ENCODE measurements at regions not wholly inside any gene's neighbourhood (a gene's known extent, or its start where the extent isn't known, plus 50 kb on each side); places are given as distances from the start of the nearest gene placed in this dataset.

- no CpG with 5 or more reads among the region's 2 CpGs for WGBS (ENCODE audit: extremely low coverage, insufficient coverage, low lambda C conversion rate)
- no peak overlapping the region for H3K27ac ChIP-seq (ENCODE audit: low read depth, low read length)
- no peak for DNase-seq
- no peak overlapping the region for H3K4me2 ChIP-seq (ENCODE audit: low read length)
- H3K4me3 ChIP-seq (ENCODE audit: low read length), result no peak overlapping the region
- H2BK5ac ChIP-seq (ENCODE audit: low read length), result no peak overlapping the region
- no peaks in the 10 kb centered on the region for H3K4me1 ChIP-seq (ENCODE audit: control insufficient read depth, low read depth, low read length)
- no peaks in the 10 kb centered on the region for H3K36me3 ChIP-seq (ENCODE audit: control insufficient read depth, insufficient read depth, low read length)
- no peak overlapping the region for H3K4ac ChIP-seq (ENCODE audit: low read depth, low read length)
- H2BK15ac ChIP-seq (replicated peaks; ENCODE audit: low read depth), result no peak overlapping the region
- H3K9ac ChIP-seq (ENCODE audit: low read length), result no peak overlapping the region
- H3K79me2 ChIP-seq (ENCODE audit: control insufficient read depth, insufficient read depth, low read length), result no peaks in the 10 kb centered on the region
- no peaks in the 10 kb centered on the region for H3K79me1 ChIP-seq (ENCODE audit: low read length)
- H2BK120ac ChIP-seq (ENCODE audit: low read depth, low read length), result no peak overlapping the region
- H4K5ac ChIP-seq (ENCODE audit: low read length), result no peak overlapping the region
- H3K56ac ChIP-seq (ENCODE audit: low read length), result no peak overlapping the region
- H3K18ac ChIP-seq (ENCODE audit: low read length), result no peak overlapping the region
- H3K23ac ChIP-seq (ENCODE audit: low read length), result no peak overlapping the region
- H2AK5ac ChIP-seq (ENCODE audit: low read length), result no peak overlapping the region
- H3K27me3 ChIP-seq (ENCODE audit: insufficient read depth, low read length, poor library complexity), result no peaks in the 10 kb centered on the region
- H4K8ac ChIP-seq (ENCODE audit: low read depth, low read length), result no peak overlapping the region
Observed at GRCh38 chr4:92199135-92199534, 104.6 kb upstream of the GRID2 start.

- H3K79me2 ChIP-seq (ENCODE audit: control insufficient read depth, insufficient read depth, low read length), result no peaks in the 10 kb centered on the region
- no peaks in the 10 kb centered on the region for H3K4me1 ChIP-seq (ENCODE audit: control insufficient read depth, low read depth, low read length)
- no peak overlapping the region for H4K5ac ChIP-seq (ENCODE audit: low read length)
- H3K56ac ChIP-seq (ENCODE audit: low read length), result no peak overlapping the region
- no peak overlapping the region for H3K4ac ChIP-seq (ENCODE audit: low read depth, low read length)
- H3K23ac ChIP-seq (ENCODE audit: low read length), result no peak overlapping the region
- no peak overlapping the region for H3K4me3 ChIP-seq (ENCODE audit: low read length)
- no peak overlapping the region for H2BK120ac ChIP-seq (ENCODE audit: low read depth, low read length)
- H2BK5ac ChIP-seq (ENCODE audit: low read length), result no peak overlapping the region
- no peaks in the 10 kb centered on the region for H3K36me3 ChIP-seq (ENCODE audit: control insufficient read depth, insufficient read depth, low read length)
- no peak overlapping the region for H4K8ac ChIP-seq (ENCODE audit: low read depth, low read length)
- H3K18ac ChIP-seq (ENCODE audit: low read length), result no peak overlapping the region
- no peak overlapping the region for H2AK5ac ChIP-seq (ENCODE audit: low read length)
- H3K27me3 ChIP-seq (ENCODE audit: insufficient read depth, low read length, poor library complexity), result no peaks in the 10 kb centered on the region
- no CpG with 5 or more reads among the region's 7 CpGs for WGBS (ENCODE audit: extremely low coverage, insufficient coverage, low lambda C conversion rate)
- H3K4me2 ChIP-seq (ENCODE audit: low read length), result no peak overlapping the region
- H3K27ac ChIP-seq (ENCODE audit: low read depth, low read length), result no peak overlapping the region
- no peak overlapping the region for H3K9ac ChIP-seq (ENCODE audit: low read length)
- DNase-seq, result no peak
- no peaks in the 10 kb centered on the region for H3K79me1 ChIP-seq (ENCODE audit: low read length)
- no peak overlapping the region for H2BK15ac ChIP-seq (replicated peaks; ENCODE audit: low read depth)
Observed at GRCh38 chr4:92210906-92211305, 92.9 kb upstream of the GRID2 start.

GRCh38 chr4:92215476-92215875 is 88.3 kb upstream of the GRID2 start:
- H3K4ac ChIP-seq (ENCODE audit: low read depth, low read length), result no peak overlapping the region
- H3K27ac ChIP-seq (ENCODE audit: low read depth, low read length), result no peak overlapping the region
- no peak overlapping the region for H2AK5ac ChIP-seq (ENCODE audit: low read length)
- H3K9ac ChIP-seq (ENCODE audit: low read length), result no peak overlapping the region
- H4K5ac ChIP-seq (ENCODE audit: low read length), result no peak overlapping the region
- no peak overlapping the region for H2BK15ac ChIP-seq (replicated peaks; ENCODE audit: low read depth)
- H3K27me3 ChIP-seq (ENCODE audit: insufficient read depth, low read length, poor library complexity), result no peaks in the 10 kb centered on the region
- no peak overlapping the region for H3K18ac ChIP-seq (ENCODE audit: low read length)
- H2BK120ac ChIP-seq (ENCODE audit: low read depth, low read length), result no peak overlapping the region
- no peak overlapping the region for H4K8ac ChIP-seq (ENCODE audit: low read depth, low read length)
- H3K4me3 ChIP-seq (ENCODE audit: low read length), result no peak overlapping the region
- H3K56ac ChIP-seq (ENCODE audit: low read length), result no peak overlapping the region
- no CpG with 5 or more reads among the region's 4 CpGs for WGBS (ENCODE audit: extremely low coverage, insufficient coverage, low lambda C conversion rate)
- H3K79me2 ChIP-seq (ENCODE audit: control insufficient read depth, insufficient read depth, low read length), result no peaks in the 10 kb centered on the region
- no peak overlapping the region for H2BK5ac ChIP-seq (ENCODE audit: low read length)
- no peak overlapping the region for H3K4me2 ChIP-seq (ENCODE audit: low read length)
- no peak for DNase-seq
- H3K4me1 ChIP-seq (ENCODE audit: control insufficient read depth, low read depth, low read length), result no peaks in the 10 kb centered on the region
- no peak overlapping the region for H3K23ac ChIP-seq (ENCODE audit: low read length)
- no peaks in the 10 kb centered on the region for H3K79me1 ChIP-seq (ENCODE audit: low read length)
- no peaks in the 10 kb centered on the region for H3K36me3 ChIP-seq (ENCODE audit: control insufficient read depth, insufficient read depth, low read length)

- no peak overlapping the region for H3K23ac ChIP-seq (ENCODE audit: low read length)
- no peak overlapping the region for H3K27ac ChIP-seq (ENCODE audit: low read depth, low read length)
- no peak overlapping the region for H3K9ac ChIP-seq (ENCODE audit: low read length)
- no peak overlapping the region for H2BK120ac ChIP-seq (ENCODE audit: low read depth, low read length)
- no peak overlapping the region for H4K5ac ChIP-seq (ENCODE audit: low read length)
- no CpG with 5 or more reads among the region's 1 CpG for WGBS (ENCODE audit: extremely low coverage, insufficient coverage, low lambda C conversion rate)
- DNase-seq, result no peak
- H2BK15ac ChIP-seq (replicated peaks; ENCODE audit: low read depth), result no peak overlapping the region
- no peak overlapping the region for H3K18ac ChIP-seq (ENCODE audit: low read length)
- no peak overlapping the region for H3K4me2 ChIP-seq (ENCODE audit: low read length)
- H2BK5ac ChIP-seq (ENCODE audit: low read length), result no peak overlapping the region
- no peak overlapping the region for H4K8ac ChIP-seq (ENCODE audit: low read depth, low read length)
- no peaks in the 10 kb centered on the region for H3K79me1 ChIP-seq (ENCODE audit: low read length)
- no peak overlapping the region for H3K4me3 ChIP-seq (ENCODE audit: low read length)
- no peak overlapping the region for H3K4ac ChIP-seq (ENCODE audit: low read depth, low read length)
- no peak overlapping the region for H3K56ac ChIP-seq (ENCODE audit: low read length)
- H2AK5ac ChIP-seq (ENCODE audit: low read length), result no peak overlapping the region
- no peaks in the 10 kb centered on the region for H3K36me3 ChIP-seq (ENCODE audit: control insufficient read depth, insufficient read depth, low read length)
- no peaks in the 10 kb centered on the region for H3K4me1 ChIP-seq (ENCODE audit: control insufficient read depth, low read depth, low read length)
- no peaks in the 10 kb centered on the region for H3K79me2 ChIP-seq (ENCODE audit: control insufficient read depth, insufficient read depth, low read length)
- no peaks in the 10 kb centered on the region for H3K27me3 ChIP-seq (ENCODE audit: insufficient read depth, low read length, poor library complexity)
Observed at GRCh38 chr4:92231511-92231910, 72.3 kb upstream of the GRID2 start.

GRCh38 chr4:92232566-92232965 is 71.2 kb upstream of the GRID2 start:
- Histone ChIP-seq H2BK120ac (ENCODE audit: low read depth, low read length) (no peak overlapping the region), H3K79me1 (ENCODE audit: low read length) (no peaks in the 10 kb centered on the region), H3K27ac (ENCODE audit: low read depth, low read length) (no peak overlapping the region), H3K4me3 (ENCODE audit: low read length) (no peak overlapping the region), H3K23ac (ENCODE audit: low read length) (no peak overlapping the region), H2BK5ac (ENCODE audit: low read length) (no peak overlapping the region), H4K8ac (ENCODE audit: low read depth, low read length) (no peak overlapping the region), H4K5ac (ENCODE audit: low read length) (no peak overlapping the region), H3K4me2 (ENCODE audit: low read length) (no peak overlapping the region), H3K79me2 (ENCODE audit: control insufficient read depth, insufficient read depth, low read length) (no peaks in the 10 kb centered on the region), H3K4me1 (ENCODE audit: control insufficient read depth, low read depth, low read length) (no peaks in the 10 kb centered on the region), H3K36me3 (ENCODE audit: control insufficient read depth, insufficient read depth, low read length) (no peaks in the 10 kb centered on the region), H3K27me3 (ENCODE audit: insufficient read depth, low read length, poor library complexity) (no peaks in the 10 kb centered on the region), H3K4ac (ENCODE audit: low read depth, low read length) (no peak overlapping the region), H2BK15ac (replicated peaks; ENCODE audit: low read depth) (no peak overlapping the region), H2AK5ac (ENCODE audit: low read length) (no peak overlapping the region), H3K18ac (ENCODE audit: low read length) (no peak overlapping the region), H3K9ac (ENCODE audit: low read length) (no peak overlapping the region), H3K56ac (ENCODE audit: low read length) (no peak overlapping the region)
- DNase-seq, result no peak

GRCh38 chr4:92234393-92235176 is 69.2 kb upstream of the GRID2 start:
- H3K4ac ChIP-seq (ENCODE audit: low read depth, low read length), result no peak overlapping the region
- no peaks in the 10 kb centered on the region for H3K79me1 ChIP-seq (ENCODE audit: low read length)
- H3K79me2 ChIP-seq (ENCODE audit: control insufficient read depth, insufficient read depth, low read length), result no peaks in the 10 kb centered on the region
- no peak overlapping the region for H3K56ac ChIP-seq (ENCODE audit: low read length)
- H3K9ac ChIP-seq (ENCODE audit: low read length), result no peak overlapping the region
- WGBS (ENCODE audit: extremely low coverage, insufficient coverage, low lambda C conversion rate), result no CpG with 5 or more reads among the region's 4 CpGs
- H4K5ac ChIP-seq (ENCODE audit: low read length), result no peak overlapping the region
- no peaks in the 10 kb centered on the region for H3K27me3 ChIP-seq (ENCODE audit: insufficient read depth, low read length, poor library complexity)
- H3K36me3 ChIP-seq (ENCODE audit: control insufficient read depth, insufficient read depth, low read length), result no peaks in the 10 kb centered on the region
- no peak overlapping the region for H3K23ac ChIP-seq (ENCODE audit: low read length)
- DNase-seq, result no peak
- H2BK5ac ChIP-seq (ENCODE audit: low read length), result no peak overlapping the region
- H3K4me1 ChIP-seq (ENCODE audit: control insufficient read depth, low read depth, low read length), result no peaks in the 10 kb centered on the region
- no peak overlapping the region for H3K27ac ChIP-seq (ENCODE audit: low read depth, low read length)
- H3K4me3 ChIP-seq (ENCODE audit: low read length), result no peak overlapping the region
- no peak overlapping the region for H3K4me2 ChIP-seq (ENCODE audit: low read length)
- H3K18ac ChIP-seq (ENCODE audit: low read length), result no peak overlapping the region
- H2BK120ac ChIP-seq (ENCODE audit: low read depth, low read length), result no peak overlapping the region
- H2AK5ac ChIP-seq (ENCODE audit: low read length), result no peak overlapping the region
- H4K8ac ChIP-seq (ENCODE audit: low read depth, low read length), result no peak overlapping the region
- H2BK15ac ChIP-seq (replicated peaks; ENCODE audit: low read depth), result no peak overlapping the region

Data from mesendoderm (in vitro differentiated cells).